H9 (cell line): ENCODE measurements at regions not wholly inside any gene's neighbourhood (a gene's known extent, or its start where the extent isn't known, plus 50 kb on each side); places are given as distances from the start of the nearest gene placed in this dataset.

ENCODE experiments used
- DNase-seq: peaks from one replicate; pipeline ENCODE4 v3.0.0-alpha.2; 2017
- H2AFZ ChIP-seq: one replicate; pipeline ENCODE4 v1.6.1; 2013; ENCODE audit warnings: mild to moderate bottlenecking, low read length, control low read depth, moderate library complexity
- H2AK5ac ChIP-seq: 2 replicates; pipeline ENCODE4 v1.6.1; 2013; ENCODE audit warnings: low read length, control low read depth, mixed read lengths; ENCODE audit not compliant: insufficient read length
- H2BK120ac ChIP-seq: one replicate; pipeline ENCODE4 v1.6.1; 2013; ENCODE audit warnings: low read depth, mild to moderate bottlenecking, low read length, control low read depth, inconsistent platforms; ENCODE audit not compliant: poor library complexity, severe bottlenecking
- H2BK12ac ChIP-seq: 2 replicates; pipeline ENCODE4 v1.6.1; 2013; ENCODE audit warnings: low read length, control low read depth, mixed read lengths, low read depth; ENCODE audit not compliant: insufficient read length
- H2BK15ac ChIP-seq: 2 replicates; pipeline ENCODE4 v1.6.1; 2013; ENCODE audit warnings: low read depth, low read length, control low read depth
- H2BK20ac ChIP-seq: one replicate; pipeline ENCODE4 v1.6.1; 2013; ENCODE audit warnings: low read depth, mild to moderate bottlenecking, low read length, control low read depth, inconsistent platforms; ENCODE audit not compliant: poor library complexity, severe bottlenecking
- H2BK5ac ChIP-seq: 2 replicates; pipeline ENCODE4 v1.6.1; 2013; ENCODE audit warnings: low read length, control low read depth, mixed read lengths; ENCODE audit not compliant: insufficient read length
- H3K14ac ChIP-seq: 2 replicates; pipeline ENCODE4 v1.6.1; 2013; ENCODE audit warnings: low read length, control low read depth; ENCODE audit not compliant: insufficient read depth
- H3K18ac ChIP-seq: 2 replicates; pipeline ENCODE4 v1.6.1; 2013; ENCODE audit warnings: low read depth, mild to moderate bottlenecking, mixed read lengths, low read length, control low read depth; ENCODE audit not compliant: insufficient read length
- H3K23ac ChIP-seq: 2 replicates; pipeline ENCODE4 v1.6.1; 2013; ENCODE audit warnings: low read length, control low read depth, mixed read lengths, low read depth; ENCODE audit not compliant: insufficient read length
- H3K23me2 ChIP-seq: 2 replicates; pipeline ENCODE4 v1.6.1; 2013; ENCODE audit warnings: low read depth, mild to moderate bottlenecking, mixed read lengths, low read length, control low read depth; ENCODE audit not compliant: insufficient read length, poor library complexity, severe bottlenecking
- H3K27ac ChIP-seq: 2 replicates; pipeline ENCODE4 v1.5.1; 2013; ENCODE audit warnings: low read length, control low read depth, mixed read lengths, low read depth; ENCODE audit not compliant: insufficient read length
- H3K27me3 ChIP-seq: 2 replicates; pipeline ENCODE4 v1.6.1; 2013; ENCODE audit warnings: low read length, control low read depth, inconsistent platforms; ENCODE audit not compliant: insufficient read depth
- H3K4ac ChIP-seq: 2 replicates; pipeline ENCODE4 v1.6.1; 2013; ENCODE audit warnings: low read depth, mild to moderate bottlenecking, control low read depth, inconsistent platforms, low read length, moderate library complexity
- H3K4me1 ChIP-seq: 2 replicates; pipeline ENCODE4 v1.6.1; 2013; ENCODE audit warnings: low read length, control low read depth, inconsistent platforms; ENCODE audit not compliant: insufficient read depth
- H3K4me2 ChIP-seq: 2 replicates; pipeline ENCODE4 v1.6.1; 2013; ENCODE audit warnings: low read length, control low read depth, mixed read lengths; ENCODE audit not compliant: insufficient read length, insufficient read depth
- H3K56ac ChIP-seq: 2 replicates; pipeline ENCODE4 v1.6.1; 2013; ENCODE audit warnings: low read depth, mild to moderate bottlenecking, mixed read lengths, low read length, control low read depth; ENCODE audit not compliant: insufficient read length
- H3K79me1 ChIP-seq: 2 replicates; pipeline ENCODE4 v1.6.1; 2013; ENCODE audit warnings: low read depth, mild to moderate bottlenecking, moderate library complexity, low read length, control low read depth, inconsistent platforms; ENCODE audit not compliant: insufficient read depth, poor library complexity, severe bottlenecking
- H3K79me2 ChIP-seq: 2 replicates; pipeline ENCODE4 v1.6.1; 2013; ENCODE audit warnings: low read length, control low read depth, inconsistent platforms; ENCODE audit not compliant: insufficient read depth
- H3K9ac ChIP-seq: 2 replicates; pipeline ENCODE4 v1.6.1; 2013; ENCODE audit warnings: low read length, control low read depth, mixed read lengths; ENCODE audit not compliant: insufficient read length; ENCODE audit errors: extremely low read depth
- H3K9me3 ChIP-seq: one replicate; pipeline ENCODE4 v1.6.1; 2013; ENCODE audit warnings: low read depth, low read length, inconsistent platforms; ENCODE audit not compliant: control insufficient read depth
- H3T11ph ChIP-seq: one replicate; pipeline ENCODE4 v1.6.1; 2013; ENCODE audit warnings: mild to moderate bottlenecking, low read length, control low read depth, inconsistent platforms
- H4K20me1 ChIP-seq: one replicate; pipeline ENCODE4 v1.6.1; 2013; ENCODE audit not compliant: control insufficient read depth, insufficient read length, insufficient read depth
- H4K5ac ChIP-seq: 2 replicates; pipeline ENCODE4 v1.6.1; 2013; ENCODE audit warnings: low read depth, mild to moderate bottlenecking, mixed read lengths, low read length, control low read depth; ENCODE audit not compliant: insufficient read length
- H4K8ac ChIP-seq: replicated peaks from 2 replicates; pipeline ENCODE4 v1.6.1; 2013; ENCODE audit warnings: low read length, control low read depth, mixed read lengths, low read depth; ENCODE audit not compliant: insufficient read length
- H4K91ac ChIP-seq: 2 replicates; pipeline ENCODE4 v1.6.1; 2013; ENCODE audit warnings: low read depth, mild to moderate bottlenecking, moderate library complexity, mixed read lengths, low read length, control low read depth; ENCODE audit not compliant: insufficient read length
- H3K27ac Mint-ChIP-seq, 3 experiments: 2 replicates in 2 of 3; 3 replicates in 1 of 3; pipeline ENCODE4 v1.8.0; 2020 to 2021; ENCODE audit warnings: mixed read lengths in 3 of 3, mild to moderate bottlenecking in 1 of 3, moderate library complexity in 1 of 3
- H3K27me3 Mint-ChIP-seq: 2 replicates; pipeline ENCODE4 v1.8.0; 2021; ENCODE audit warnings: low read depth, mild to moderate bottlenecking, moderate library complexity, mixed read lengths
- H3K36me3 Mint-ChIP-seq, 3 experiments: 2 replicates in 2 of 3; 3 replicates in 1 of 3; pipeline ENCODE4 v1.8.0; 2020 to 2021; ENCODE audit warnings: low read depth in 3 of 3, mixed read lengths in 3 of 3; ENCODE audit not compliant: insufficient read depth in 1 of 3
- H3K4me1 Mint-ChIP-seq, 2 experiments: 2 replicates each; pipeline ENCODE4 v1.8.0; 2020; ENCODE audit warnings: mixed read lengths in 2 of 2
- H3K4me3 Mint-ChIP-seq, 2 experiments: 2 replicates in 1 of 2; 3 replicates in 1 of 2; pipeline ENCODE4 v1.8.0; 2020 to 2021; ENCODE audit warnings: mild to moderate bottlenecking in 2 of 2, mixed read lengths in 2 of 2, moderate library complexity in 1 of 2
- H3K9me3 Mint-ChIP-seq, 2 experiments: 2 replicates in 1 of 2; 3 replicates in 1 of 2; pipeline ENCODE4 v1.8.0; 2020; ENCODE audit warnings: mild to moderate bottlenecking in 2 of 2, mixed read lengths in 2 of 2, moderate library complexity in 1 of 2
- CTCF ChIP-seq: fragments of 200-600 bp; sonication (generic); conservative IDR thresholded peaks from 3 replicates; pipeline ENCODE4 v1.8.0; 2021; ENCODE audit warnings: antibody characterized with exemption, mild to moderate bottlenecking
- WGBS: extraction: QIAGEN DNeasy Blood & Tissue Kit; methylation state at CpG from one replicate; pipeline ENCODE4 v1.1.7; 2013; ENCODE audit warnings: missing lambda C conversion rate, low lambda C conversion rate, mixed read lengths; ENCODE audit not compliant: insufficient read length; ENCODE audit errors: extremely low coverage; 5-methylcytosine and 5-hydroxymethylcytosine counted together

- Histone ChIP-seq H2BK15ac (no peak overlapping the region), H3K4me2 (no peak overlapping the region), H4K91ac (no peak overlapping the region), H2BK120ac (no peak overlapping the region), H3K56ac (no peak overlapping the region), H3K14ac (no peak overlapping the region), H3K4ac (no peak overlapping the region), H4K20me1 (no peaks in the 10 kb centered on the region), H2AFZ (no peak overlapping the region), H3T11ph (no peak overlapping the region), H3K79me2 (no peaks in the 10 kb centered on the region), H3K9me3 (no peaks in the 10 kb centered on the region), H4K8ac (no peak overlapping the region), H4K5ac (no peak overlapping the region), H3K79me1 (no peaks in the 10 kb centered on the region), H3K27me3 (no peaks in the 10 kb centered on the region), H2BK20ac (no peak overlapping the region), H3K9ac (no peak overlapping the region), H3K18ac (no peak overlapping the region), H2AK5ac (no peak overlapping the region), H3K23ac (no peak overlapping the region), H3K27ac (no peak overlapping the region), H2BK12ac (no peak overlapping the region), H3K4me1 (no peaks in the 10 kb centered on the region), H2BK5ac (no peak overlapping the region), H3K23me2 (no peaks in the 10 kb centered on the region)
- DNase-seq, result no peak
- Mint-ChIP-seq H3K4me1 (peaks cover 0 to 3% of the 10 kb centered on the region in 2 experiments; a peak in 1 of 4 replicates), H3K36me3 (peaks cover 0 to 5% (median 0%) of the 10 kb centered on the region in 3 experiments; a peak in 3 of 7 replicates), H3K4me3 (no peak overlapping the region), H3K27me3 (no peaks in the 10 kb centered on the region; the same call in 1 of the 2 replicates), H3K27ac (no peak overlapping the region), H3K9me3 (peaks cover 6 to 15% of the 10 kb centered on the region in 2 experiments)
- TF ChIP-seq CTCF, result no peak
- no CpG with 5 or more reads among the region's 1 CpG for WGBS
Observed at GRCh38 chr12:4080213-4080612, 193.3 kb upstream of the CCND2 start.
